IPS-NIHi7 (cell line): ENCODE measurements at regions not wholly inside any gene's neighbourhood (a gene's known extent, or its start where the extent isn't known, plus 50 kb on each side); places are given as distances from the start of the nearest gene placed in this dataset.

Experiments
- DNase-seq: peaks from one replicate; pipeline ENCODE4 v3.0.0; 2012; ENCODE audit warnings: mixed read lengths; ENCODE audit errors: extremely low spot score

DNA sequence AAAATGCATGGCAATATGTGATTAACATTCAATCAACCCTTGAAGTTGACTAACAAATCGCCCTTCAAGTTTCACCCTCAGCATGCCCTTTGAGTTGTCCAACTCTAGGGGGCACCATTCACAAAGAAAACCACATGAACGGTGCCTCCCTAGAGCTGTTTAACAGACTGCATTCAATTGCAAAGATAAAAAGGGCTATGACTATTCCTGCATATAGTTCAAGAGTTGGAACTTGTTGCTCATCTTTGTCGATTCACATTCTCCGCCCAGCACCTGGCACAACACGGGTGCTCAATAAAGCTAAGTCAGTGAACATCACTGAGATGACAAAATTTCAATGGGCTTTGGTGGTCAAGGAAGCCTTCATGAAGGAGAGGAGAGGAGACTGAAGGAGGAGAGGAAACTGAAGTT, 69.6 kb upstream of the SLC30A5 start:
- DNase-seq, result peak; percentile 76

DNA sequence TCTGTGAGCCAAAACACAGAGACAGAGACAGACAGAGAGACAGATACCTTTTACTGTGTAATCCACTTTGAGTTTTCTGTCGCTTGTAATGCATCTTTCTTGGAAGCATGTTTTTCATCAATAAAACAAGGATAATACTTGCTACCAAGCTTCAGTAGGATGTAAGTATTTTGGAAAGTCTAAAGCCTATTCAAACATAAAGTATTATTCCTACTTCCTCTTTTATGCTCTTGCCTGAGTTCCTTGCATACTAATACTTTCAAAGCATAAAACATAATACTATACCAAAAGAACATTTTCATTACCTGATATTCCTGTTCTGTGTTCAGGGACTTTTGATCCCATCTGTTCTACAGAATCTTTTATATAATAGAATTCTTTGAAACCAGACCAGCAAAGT, 64.5 kb upstream of the SLC30A5 start:
- DNase-seq, result no peak

DNA sequence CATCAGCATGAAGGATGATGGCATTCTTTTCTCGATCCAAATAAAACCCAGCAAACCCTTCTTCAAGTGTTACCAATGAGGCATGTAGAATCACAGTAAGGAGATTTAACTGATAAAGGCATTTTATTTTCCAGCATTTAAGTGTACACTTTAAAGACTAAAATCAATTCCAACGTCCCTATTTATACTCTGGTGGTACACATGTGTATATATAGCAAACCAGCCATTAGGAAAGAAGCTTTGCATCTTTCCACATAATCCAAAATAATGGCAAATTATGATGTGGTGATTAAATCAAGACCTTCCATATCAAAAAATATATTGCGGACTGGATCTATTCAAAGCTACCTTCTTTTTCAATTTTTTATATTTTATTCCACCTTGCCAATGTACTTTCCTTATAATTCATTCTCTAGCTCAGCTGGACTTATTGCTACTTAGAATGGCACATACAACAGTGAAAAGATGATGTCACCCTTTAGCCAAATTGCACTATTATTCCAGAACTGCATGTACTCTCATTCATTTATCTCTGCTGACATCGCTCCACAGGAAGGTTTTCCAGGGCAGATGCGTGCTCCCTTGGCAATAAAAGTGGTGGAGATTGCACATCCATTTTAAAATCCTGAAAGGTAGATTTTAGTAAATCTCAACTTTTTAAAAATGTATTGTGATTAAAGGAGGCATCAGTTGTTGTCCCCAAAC, 63.3 kb upstream of the SLC30A5 start:
- DNase-seq, result no peak

DNA sequence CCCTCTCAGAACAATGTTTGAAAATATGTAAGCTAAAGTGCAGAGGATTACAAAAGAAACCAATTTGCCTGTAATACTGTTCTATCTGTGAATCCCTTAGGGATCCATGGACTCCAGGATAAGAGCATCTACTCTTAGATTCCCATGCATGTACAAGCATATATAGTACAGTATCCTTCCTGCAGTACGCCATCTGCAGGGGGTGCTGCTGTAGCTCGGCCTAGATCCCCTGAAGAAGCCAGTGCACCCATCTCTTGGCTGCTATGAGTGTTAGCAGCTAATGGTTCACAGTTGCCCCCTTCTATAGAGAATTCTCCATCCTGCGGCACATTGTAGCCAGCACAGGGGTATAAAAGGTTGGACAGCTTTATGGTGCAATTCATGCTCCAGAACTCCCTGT, 61.8 kb upstream of the SLC30A5 start:
- peak; percentile 27 for DNase-seq

DNA sequence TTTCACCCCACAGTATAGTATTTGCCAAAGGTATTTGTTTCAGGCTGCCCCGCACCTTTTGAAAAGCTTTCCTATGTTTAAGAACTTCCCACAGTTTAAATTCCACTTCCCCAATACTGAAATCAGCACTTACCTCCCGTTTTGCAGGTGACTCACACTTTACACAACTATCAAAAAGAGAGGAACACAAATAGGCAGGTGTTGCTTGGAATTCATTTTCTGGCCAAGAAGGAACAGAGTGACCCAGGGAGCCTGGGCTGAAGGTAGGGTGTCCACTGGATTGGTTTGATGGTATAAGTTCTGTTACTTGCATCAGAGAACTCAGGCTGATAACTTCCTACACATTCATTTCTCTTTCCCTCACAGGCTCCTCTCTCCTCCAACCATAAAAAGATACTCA, 60.1 kb upstream of the SLC30A5 start:
- no peak for DNase-seq

DNA sequence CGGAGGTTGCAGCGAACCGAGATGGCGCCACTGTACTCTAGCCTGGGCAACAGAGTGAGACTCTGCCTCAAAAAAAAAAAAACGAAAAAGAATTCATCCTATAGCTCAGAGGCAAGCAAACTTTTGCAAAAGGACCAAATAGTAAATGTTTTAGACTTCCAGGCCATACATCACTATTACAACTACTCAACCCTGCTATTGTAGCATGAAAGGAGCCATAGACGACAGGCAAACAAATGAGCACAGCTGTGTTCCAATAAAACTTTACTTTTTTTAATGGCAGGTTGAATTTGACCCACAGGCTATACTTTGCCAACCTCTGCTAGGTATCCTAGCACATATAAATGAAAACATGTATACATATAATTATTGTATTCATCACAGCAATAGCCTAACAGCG, 58.9 kb upstream of the SLC30A5 start:
- DNase-seq, result no peak

DNA sequence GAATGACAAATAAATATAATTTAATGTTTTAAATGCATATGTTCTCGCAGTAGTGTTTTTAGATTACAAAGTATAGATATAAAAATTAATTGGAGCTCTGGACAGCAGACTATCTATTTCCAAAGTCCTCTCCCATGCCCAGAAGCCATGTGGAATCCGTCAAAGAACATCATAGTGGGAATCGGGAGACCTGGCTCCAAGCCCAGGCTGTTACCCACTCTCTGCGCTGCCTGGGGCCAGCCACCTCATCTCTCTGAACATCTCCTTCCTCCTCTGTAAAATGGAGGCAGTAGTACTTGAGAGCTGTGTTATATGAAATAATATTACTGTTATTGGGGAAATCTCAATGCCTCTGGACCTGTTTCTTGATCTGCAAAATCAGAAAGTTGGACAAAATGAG, 58.1 kb upstream of the SLC30A5 start:
- DNase-seq, result no peak

DNA sequence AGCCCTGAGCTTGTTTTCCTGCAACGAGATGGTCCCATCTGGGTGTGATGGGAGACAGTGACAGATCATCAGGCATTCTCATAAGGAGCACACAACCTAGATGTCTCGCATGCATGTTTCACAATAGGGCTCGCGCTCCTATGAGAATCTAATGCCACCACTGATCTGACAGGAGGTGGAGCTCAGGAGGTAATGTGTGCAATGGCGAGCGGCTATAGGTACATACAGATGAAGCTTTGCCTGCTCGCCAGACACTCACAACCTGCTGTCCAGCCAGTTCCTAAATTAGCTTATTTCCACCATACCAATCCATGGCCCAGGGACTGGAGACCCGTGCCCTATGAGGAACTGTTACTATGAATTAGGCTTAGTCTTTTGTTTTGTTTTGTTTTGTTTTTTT, 55.3 kb upstream of the SLC30A5 start:
- no peak for DNase-seq

DNA sequence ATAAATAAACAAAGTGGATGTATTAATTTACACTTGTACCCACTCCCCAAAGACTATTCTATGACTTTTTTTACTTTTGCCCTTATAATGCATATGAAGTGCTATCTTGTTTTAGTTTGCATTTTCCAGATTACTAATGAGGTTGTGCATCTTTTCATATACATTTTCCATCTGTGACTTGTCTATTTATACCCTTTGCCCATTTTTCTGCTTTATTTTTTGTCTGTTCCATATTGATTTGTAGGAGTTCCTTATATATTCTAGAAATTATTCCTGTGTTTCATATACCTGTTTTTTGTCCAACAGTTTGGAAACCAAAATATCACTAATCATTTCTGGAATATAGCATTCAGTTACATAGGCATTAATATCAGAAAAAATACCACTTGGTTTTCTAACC, 54.0 kb upstream of the SLC30A5 start:
- DNase-seq, result no peak

DNA sequence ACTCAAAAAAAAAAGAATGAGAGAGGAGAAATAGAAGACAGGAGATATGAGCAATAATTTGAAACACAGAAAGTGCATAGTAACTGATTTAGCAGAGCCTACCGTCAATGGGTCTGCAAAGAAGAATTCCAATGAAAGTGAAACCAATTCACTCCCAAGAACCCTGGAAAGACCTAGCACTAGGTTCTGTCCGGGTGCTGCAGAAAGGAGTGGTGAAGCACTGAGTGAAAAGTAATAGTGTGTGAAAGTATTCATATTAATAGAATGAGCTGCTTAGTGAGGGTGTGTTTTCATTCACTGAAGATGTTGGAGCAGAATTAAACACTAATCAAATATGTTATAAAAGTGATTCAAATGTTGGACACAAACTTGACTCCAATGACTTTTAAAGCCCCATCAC, 51.3 kb upstream of the SLC30A5 start:
- no peak for DNase-seq

DNA sequence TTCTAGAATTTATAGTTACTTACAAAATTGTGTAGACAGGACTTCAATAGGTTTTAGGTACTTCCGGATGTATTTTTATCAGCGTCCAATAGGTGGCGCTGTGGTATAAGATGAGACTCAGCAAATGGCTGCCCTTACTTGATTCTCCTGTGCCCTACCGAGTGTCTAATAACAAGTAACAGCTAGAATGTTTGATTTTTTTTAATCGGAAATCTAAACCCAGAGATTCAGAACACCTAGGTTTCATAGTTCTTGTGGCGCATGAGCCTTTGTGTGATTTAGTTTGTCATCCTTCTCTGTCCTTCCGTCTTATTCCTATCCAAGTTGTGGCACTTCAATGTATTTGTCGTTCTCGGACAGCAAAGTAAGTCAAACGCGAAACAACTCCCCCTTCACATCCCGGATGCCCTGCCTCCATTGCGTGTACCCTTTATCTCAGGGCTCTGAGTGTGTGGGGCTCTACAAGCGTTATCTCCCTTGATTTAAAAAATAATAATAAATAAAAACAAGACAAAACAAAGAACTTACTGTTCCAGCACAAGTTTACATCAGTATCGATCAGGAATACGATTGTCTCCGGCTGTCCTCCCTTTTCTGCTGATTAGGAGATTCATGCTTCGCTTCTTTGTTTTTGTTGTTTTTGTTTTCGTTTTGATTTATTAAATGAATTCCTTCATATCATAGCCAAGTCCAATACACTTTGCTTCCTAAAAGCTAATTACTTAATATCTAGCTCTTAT, 50.7 kb upstream of the SLC30A5 start:
- DNase-seq, result peak; percentile 80

DNA sequence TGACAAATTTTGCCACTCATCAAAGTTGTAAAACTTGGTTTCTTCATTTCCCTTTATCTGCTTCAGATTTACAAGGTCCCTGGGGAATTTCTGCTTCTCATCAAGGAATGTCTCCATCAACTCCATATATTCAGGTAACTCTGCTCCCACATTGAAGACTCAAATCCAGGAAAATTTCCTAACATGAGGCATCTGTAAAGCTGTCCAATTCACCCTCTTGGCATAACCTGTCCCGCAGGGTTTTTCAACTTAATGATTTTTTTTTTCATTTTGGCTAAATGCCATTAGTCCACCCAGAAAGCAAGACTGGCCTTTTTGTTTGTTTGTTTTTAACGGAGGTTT, 50.2 kb upstream of the SLC30A5 start:
- no peak for DNase-seq
